GM12892 (cell line): ENCODE measurements at regions not wholly inside any gene's neighbourhood (a gene's known extent, or its start where the extent isn't known, plus 50 kb on each side); places are given as distances from the start of the nearest gene placed in this dataset.

Experiments
- POLR2A ChIP-seq: IDR thresholded peaks from 2 replicates; pipeline ENCODE4 v1.6.1; 2011; ENCODE audit warnings: low read depth, low read length, control low read depth
- POLR2AphosphoS5 ChIP-seq: IDR thresholded peaks from 2 replicates; pipeline ENCODE4 v1.6.1; 2011; ENCODE audit warnings: low read depth, low read length, control low read depth
- TAF1 ChIP-seq: IDR thresholded peaks from 2 replicates; pipeline ENCODE4 v1.6.1; 2011; ENCODE audit warnings: low read depth, mild to moderate bottlenecking, control low read depth, low read length, borderline replicate concordance

DNA sequence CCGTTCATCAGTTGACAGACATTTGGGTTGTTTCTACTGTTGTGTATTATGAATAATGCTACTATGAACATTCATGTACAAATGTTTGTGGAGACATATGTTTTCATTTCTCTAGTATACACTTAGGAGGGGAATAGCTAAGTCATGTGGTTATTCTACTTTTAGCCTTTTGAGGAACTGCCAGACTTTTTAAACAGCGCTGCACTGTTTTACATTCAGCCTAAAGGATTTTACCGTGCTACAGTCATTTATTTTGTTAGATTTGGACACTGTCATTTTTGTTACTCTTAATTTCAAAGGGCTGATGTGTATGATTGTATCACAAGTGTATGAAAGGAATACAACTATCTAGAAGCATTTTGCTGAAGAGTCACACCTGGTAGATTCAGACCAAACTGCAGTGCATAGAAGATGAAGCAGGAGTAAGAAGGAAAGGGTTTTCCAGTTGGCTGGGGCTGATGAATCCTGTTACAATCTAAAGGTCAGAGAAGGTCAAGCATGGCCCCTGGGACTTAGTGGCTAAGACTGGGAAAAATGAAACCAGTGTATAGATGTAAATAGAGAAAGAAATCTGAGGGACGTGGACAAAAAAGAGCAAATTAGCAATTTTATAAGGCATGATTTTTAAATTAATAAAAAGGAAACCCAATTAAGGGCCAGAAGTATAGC is 509.7 kb downstream of the PSAT1 start:
- TF ChIP-seq POLR2AphosphoS5 (no peak), POLR2A (no peak), TAF1 (no peak)
